ENCODE measurements at regions not wholly inside any gene's neighbourhood (a gene's known extent, or its start where the extent isn't known, plus 50 kb on each side); places are given as distances from the start of the nearest gene placed in this dataset.
"Not testable (repeated sequence)": the region's sequence is repeated elsewhere in the genome, so short reads cannot be mapped to it uniquely, and the experiment has no call there.

DNA sequence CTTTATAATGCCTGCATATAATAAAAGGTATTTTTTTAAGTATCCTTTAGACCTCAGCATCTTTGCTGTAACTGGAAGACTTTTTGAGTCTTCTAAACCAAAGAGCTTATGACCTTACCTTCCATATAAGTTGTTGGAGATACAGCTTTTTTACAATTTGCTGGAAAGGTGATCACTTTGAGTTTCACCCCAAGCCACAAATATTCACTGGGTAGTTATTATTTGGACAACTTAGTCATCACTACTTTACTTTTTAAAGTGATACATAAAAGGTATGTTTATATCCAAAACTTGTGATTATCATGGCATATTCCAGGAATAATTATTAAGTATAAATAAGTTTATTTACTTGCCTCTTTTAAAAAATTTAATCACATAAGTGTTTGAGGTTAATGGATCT is 246.7 kb upstream of the NRIP1 start:
- no peak for DNase-seq (ENCODE audit: low spot score)

DNA sequence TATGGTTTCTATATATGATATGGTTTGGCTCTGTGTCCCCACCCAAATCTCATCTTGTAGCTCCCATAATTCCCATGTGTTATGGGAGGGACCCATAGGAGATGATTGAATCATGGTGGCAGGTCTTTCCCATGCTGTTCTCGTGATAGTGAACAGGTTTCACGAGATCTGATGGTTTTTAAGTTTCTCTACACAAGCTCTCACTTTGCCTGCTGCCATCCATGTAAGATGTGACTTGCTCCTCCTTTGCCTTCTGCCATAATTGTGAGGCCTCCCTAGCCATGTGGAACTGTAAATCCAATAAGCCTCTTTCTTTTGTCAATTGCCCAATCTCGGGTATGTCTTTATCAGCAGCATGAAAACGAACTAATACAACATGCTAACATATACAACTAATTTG is 252.2 kb upstream of the NRIP1 start:
- not testable (repeated sequence) for DNase-seq (ENCODE audit: low spot score)

DNA sequence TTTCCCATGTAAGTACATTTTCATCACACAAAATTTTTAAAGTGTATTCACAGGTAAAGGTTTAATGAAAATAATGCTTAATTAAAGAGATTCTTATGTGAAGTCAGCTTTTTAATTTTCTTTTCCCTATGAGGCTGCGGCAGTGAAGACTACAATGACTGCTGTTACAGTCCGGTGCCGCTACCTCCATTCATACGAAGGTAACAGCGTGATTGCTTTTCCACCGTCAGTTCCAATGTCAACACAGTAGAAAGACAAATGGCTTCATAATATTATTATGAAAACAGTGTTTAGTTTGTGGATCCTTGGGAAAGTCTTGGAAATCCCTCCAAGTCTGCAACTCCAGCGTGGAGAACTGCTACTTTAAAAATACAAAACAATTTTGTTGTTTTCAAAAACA is 254.9 kb upstream of the NRIP1 start:
- no peak for DNase-seq (ENCODE audit: low spot score)

DNA sequence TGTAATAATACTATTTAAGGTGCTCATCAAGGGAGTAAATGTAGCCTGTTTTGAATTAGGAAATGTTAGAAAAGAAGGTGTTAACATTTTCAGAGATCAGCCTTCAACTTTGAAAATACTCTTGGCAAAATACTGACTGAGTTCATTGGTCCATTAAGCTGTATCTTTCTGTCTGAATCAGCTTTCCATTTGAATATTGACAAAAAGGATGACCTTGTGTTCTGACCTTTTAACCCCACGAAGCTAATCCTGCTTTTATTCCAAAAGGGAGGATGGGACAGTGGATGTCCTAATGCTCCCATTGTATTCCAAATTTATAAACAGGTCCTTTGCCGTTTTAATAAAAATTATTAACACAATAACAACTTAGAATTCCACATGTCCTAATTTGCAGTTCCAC is 259.7 kb upstream of the NRIP1 start:
- no peak for DNase-seq (ENCODE audit: low spot score)

DNA sequence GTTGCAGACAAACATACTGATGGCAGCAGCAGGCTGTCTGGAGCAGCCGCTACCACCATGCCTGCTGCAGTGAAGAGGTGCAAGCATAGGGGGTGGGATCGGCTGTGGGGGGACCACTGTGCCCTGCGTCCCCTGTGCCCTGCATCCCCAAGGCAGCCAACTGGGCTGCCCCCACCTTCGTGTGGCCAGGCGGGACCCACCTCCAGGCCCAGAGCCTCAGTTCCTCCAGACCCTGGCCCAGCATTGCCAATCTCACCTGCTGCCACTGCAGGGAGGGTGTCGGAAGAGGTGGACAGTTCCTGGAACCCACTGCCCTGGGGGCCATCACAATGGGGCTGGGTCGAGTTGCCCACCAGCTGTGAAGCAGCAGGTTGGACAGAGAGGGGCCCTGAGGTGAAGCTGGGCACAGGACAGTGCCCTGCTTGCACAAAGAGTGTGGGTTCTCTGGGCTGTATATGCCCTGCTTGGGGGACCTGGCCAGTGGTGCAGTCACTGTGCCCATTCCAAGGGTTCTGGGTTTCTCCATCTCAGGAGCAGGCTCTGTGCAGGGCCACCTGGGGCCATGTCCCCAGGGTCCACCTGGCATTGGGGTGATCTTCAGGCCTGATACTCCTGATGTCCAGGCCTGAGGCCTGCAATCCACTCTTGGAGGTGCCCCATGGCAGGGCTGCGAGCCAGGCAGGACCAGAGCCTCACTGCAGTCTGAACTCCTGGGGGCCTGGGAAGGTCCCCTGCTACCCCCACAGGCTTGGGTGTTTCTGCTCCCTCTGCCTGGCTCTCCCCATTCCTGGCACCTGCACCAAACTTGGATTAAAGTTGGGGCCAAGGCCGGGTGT is 261.4 kb upstream of the NRIP1 start:
- DNase-seq (ENCODE audit: low spot score) = no peak

DNA sequence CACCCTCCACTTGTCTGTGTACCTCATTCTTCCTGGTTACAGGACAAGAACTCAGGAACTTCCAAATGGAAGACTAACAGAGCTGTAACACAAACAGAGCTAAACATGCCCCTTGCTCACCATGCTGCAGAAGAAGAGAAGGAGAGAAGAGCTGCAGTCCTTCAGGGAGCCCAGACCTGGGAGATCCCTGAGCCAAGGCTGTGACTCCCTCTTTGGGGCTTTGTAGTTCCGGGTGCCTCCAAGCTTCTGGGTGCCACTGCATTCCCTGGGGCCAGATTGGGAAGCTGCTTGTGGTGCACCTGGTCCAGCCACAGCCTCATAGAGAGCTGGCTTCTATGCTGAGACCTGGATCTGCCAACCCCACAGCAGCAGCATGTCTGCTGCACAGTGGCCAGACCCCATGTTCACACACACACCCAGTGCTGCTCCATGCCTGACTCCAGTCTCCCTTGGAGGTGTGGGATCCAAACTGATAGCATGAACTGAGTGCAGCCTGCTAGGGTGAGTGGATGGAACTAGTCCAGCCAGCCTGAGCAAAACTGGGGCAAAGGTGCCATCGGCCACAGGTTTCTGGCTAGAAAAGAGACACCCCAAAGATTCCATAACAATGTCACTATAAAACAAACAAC is 263.0 kb upstream of the NRIP1 start:
- no peak for DNase-seq (ENCODE audit: low spot score)

DNA sequence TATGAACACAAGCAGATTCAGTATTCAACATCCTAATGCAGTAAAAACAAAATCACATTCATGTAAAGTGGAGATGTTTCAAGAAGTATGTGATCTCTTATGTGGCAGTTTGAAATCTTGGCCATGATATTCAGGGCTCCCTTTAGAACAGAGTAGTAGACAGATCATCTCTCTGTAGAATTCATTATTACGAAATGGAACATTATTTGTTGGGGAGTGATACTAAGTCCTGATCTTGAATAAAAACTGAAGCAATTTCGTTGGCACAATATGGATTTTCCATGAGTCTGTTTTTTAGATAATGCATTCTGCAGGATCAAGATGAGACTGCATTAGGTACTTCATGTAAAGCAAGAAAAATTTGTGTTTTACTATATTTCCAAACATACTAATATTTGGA is 264.4 kb upstream of the NRIP1 start:
- no peak for DNase-seq (ENCODE audit: low spot score)

DNA sequence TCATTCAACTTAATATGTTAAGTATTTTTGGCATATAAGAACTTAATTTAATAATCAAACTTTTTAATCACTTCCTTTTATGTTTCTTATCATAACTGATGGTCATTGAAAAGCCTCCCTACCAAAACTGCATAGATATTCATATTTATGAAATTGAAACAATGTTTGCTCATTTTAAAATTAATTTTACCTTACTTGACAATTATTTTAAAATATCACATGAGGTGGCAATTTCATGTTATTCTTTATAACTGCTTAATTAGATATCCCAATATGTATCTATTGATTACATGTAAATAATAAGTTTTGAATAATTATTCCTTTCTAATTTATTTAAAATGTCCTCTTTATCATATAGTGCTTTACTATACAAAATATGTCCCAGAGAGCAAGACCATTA is 266.1 kb upstream of the NRIP1 start:
- no peak for DNase-seq (ENCODE audit: low spot score)

DNA sequence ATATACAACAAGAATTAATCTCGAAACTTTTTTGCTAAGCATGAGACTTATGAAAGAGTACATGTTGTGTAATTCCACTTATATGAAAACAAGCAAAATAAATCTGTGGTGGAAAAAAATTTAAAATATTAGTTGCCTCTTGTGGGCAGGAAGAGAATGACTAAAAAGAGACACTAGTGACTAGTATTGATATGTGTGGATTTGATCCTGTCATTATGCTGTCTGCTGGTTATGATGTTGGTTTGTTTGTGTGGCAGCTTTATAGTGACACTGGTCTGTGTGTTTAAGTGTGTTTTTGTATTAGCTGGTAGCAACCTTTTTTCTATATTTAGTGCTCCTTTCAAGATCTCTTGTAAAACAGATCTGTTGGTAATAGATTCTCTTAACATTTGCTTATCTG is 267.8 kb upstream of the NRIP1 start:
- DNase-seq (ENCODE audit: low spot score) = no peak

DNA sequence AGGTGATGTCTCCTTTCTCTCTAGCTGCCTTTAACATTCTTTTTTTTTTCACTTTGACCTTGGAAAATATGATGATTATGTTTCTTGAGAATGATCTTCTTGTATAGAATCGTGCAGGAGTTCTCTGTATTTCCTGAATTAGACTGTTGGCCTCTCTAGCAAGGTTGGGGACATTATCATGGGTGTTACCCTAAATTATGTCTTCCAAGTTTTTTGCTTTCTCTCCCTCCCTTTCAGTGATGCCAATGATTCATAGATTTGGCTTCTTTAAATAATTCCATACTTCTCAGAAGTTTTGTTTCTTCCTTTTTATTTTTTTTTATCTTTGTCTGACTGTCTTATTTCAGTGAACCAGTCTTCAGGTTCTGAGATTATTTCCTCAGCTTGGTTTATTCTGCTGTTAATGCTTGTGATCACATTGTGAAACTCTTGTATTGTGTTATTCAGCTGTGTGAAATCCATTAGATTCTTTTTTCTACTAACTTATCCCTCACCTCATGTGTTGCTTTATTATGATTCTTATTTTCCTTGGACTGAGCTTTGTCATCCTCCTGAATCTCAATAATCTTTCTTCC is 268.4 kb upstream of the NRIP1 start:
- no peak for DNase-seq (ENCODE audit: low spot score)

DNA sequence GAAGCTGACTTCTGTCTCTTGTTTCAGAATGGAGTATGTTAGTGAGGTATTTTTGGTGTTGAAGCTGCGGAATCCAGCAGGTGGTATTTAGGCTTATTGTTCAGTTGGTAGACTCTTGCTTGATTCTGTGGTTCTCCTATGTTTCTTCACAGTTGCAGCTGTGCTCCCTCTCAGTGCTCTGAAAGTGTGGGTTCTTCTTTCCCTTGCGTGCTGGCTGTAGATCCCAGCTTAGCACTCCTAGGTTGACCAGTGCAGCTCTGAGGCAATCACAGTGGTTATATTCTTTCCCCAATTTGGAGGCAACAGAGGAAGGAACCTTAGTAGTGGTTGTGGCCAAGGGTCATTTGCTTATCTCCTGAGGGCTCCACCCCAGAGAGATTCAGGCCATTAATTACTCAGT is 269.2 kb upstream of the NRIP1 start:
- no peak for DNase-seq (ENCODE audit: low spot score)

DNA sequence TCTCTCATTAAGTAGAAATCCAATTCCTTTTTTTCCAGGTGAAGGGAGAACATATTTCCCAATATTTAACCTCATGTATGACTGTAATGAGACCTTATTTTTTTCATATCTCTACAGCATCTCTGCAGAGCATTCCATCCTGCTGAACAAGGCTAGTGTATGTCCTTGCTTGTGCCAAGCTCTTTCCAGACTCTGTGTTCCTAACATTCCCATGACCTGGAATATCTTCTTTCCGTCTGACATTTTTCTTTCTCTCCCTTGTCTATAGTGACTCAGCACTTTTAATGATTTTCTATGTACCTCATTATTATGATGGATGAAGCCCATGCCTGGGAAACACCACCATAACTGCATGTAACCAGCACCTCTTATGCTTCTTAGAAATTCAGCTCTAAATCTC is 278.3 kb upstream of the NRIP1 start:
- DNase-seq (ENCODE audit: low spot score) = no peak

DNA sequence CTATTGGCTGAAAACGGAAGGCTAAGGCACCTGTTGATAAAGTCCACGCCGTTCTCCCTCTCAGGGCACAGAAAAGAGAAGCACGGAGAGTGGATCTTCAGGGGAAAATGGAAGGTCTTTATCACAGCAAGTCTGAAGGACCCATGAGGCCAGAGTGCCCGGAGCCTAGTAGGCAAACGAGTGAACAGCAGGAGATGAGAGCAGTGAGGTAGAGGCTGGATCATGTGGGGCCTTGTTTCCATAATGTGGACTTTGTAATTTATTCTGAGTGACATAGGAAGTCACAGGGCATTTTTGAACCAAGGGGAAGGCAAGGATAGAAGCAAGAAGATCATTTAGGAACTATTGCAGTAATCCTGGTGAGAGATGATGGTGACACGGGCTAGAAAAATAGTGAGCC is 287.2 kb upstream of the NRIP1 start:
- no peak for DNase-seq (ENCODE audit: low spot score)

DNA sequence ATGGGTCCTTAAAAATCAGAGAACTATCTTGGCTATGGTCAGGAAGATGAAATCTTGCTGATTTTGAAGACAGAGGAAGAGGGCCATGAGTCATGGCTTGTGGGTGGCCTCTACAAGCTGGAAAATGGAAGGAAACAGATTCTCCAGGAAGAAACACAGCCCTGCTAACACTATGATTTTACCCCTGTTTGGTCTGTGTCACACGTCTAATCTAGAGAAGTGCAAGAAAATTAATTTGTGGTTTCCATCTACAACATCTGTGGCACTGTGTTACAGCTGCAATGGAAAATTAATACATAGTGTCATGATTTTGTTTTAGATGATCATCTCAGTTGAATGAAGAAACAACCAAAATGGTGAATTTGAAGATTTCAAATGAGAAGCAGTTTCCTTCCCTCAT is 288.7 kb upstream of the NRIP1 start:
- DNase-seq (ENCODE audit: low spot score) = no peak

DNA sequence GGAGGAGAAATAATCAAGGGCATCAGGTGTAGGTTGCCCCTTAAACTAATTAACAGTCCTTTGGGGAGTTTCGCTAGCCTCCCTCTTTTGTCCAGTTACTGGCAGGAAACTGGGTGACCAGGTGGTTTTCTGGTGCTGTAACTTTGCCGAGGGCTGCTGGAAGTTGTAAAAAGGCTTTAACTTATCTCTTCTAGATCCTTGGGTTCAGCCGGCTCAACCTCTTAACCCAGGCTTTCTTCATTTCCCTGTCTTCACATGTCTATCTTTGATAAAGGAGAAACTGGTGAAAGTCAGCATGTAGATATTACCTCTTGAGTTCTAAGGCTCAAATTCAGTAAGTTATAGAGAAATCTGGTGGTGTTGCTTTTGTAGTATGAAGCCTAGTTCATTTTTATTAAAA is 289.7 kb upstream of the NRIP1 start:
- no peak for DNase-seq (ENCODE audit: low spot score)

DNA sequence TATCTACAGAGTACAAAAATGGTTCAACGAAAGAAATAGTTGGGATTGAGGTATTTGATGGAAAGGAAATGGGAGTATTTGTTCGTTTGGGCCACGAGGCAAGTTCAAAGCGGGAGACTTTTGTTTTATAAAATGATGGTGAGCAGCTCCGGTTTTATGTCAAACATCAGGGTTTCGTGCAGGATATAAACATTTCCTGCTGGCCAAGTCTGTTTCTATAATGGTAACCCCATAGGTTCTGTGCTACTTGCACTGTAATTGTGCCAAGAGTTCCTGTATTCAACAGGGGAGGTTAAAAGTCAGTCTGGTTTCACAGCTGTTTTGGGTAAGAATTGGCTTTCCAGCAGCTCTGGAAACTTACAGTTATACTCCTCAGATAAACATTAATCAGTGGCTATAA is 290.3 kb upstream of the NRIP1 start:
- no peak for DNase-seq (ENCODE audit: low spot score)

DNA sequence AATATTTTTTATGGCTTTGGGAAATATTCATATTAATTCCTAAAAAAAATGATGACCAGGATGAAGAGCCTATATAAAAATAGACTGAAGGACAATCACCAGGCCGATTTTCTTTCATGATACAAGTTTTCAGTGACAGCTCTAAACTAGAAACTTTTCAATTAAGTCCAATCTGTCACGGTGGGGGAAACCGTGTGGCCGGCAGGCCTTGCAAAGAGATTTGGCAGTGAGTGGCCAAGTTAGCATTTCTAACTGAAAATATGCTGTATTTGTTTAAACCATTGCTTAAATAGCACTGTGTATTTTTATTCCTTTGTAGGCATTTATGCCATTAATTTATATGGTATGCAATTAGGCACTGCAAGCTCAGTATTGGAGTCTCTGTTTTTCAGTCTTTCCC is 294.5 kb upstream of the NRIP1 start:
- DNase-seq (ENCODE audit: low spot score) = no peak

DNA sequence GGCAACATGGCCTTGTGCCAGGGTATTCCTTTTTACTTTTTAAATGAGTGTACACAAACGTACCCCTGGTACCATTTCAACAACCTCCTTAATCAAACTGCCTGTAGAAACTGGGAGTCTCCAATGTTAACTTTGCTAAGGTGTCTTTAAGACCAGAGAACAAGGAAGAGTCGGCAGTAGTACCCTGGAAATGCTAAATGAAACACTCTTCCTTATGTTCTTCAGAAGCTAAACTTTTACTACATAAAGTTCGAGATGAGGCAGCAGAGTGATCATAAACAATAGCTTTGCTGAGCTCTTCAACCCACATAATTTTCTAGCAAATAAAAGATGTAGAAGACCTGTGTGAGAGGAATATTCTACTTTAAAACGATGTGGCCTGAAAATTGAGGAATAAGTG is 297.7 kb upstream of the NRIP1 start:
- no peak for DNase-seq (ENCODE audit: low spot score)

DNA sequence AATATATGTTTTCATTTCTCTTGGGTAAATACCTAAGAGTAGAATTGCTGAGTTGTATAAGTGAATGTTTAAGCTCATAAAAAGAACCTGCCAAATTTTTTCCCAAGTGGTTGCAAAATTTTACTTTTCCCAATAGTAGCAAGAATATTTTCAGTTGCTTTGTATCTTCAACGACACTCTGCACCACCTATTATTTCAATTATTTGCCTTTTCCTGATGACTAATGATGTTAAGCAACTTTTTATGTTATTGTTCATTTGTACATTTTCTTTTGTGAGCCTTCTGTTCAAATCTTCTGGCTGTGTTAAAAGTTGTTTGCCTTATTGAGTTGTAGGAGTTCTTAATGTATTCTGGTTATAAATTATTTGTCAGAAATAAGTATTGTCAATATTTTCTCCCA is 299.1 kb upstream of the NRIP1 start:
- DNase-seq (ENCODE audit: low spot score) = no peak

DNA sequence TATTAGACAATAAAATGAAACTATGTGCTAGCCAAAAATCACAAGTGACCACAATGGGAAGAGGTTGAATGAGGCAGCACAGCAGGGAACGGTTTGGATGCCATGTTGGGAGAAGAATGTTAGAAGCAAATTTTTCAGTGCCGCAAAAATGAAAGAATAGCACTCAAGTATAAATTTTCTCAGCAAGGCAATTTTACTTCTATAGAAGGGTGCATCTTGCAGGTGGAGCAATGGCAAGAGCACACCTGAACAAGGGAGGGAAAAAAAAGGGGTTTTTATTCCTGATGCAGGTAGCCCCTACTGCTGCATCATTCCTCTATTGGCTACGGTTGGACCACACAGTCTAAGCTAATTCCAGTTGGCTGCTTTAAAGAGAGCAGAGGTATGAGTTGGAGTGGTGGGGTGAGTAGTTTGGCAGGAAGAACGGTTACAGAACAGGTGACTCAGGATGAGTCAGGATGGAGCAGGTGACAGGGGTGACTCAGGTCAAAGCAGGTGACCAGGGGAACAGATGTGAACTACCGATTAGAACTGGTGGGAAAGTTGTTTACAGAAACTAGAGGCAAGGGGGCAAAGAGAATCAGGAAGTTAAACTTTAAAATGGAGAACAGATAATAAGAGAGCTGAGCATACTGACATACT is 301.1 kb upstream of the NRIP1 start:
- DNase-seq (ENCODE audit: low spot score) = no peak

DNA sequence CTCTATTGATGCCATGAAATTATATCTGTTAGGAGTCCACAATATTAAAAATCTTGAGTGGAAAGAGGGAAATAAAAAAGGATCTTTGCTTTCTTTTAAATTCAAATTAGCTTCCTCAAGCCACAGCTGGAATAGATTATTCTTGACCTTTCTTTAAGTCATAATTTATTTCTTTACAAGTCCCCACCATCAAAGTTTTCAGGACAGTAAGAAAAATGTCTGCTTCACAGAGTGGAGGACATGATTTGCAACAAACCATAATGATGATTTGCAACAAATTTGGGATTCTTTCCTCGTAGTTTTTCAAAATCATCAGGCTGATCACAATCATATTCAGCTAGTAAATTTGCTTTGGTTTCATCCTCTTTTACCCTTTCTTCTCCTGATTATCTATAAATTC is 301.8 kb upstream of the NRIP1 start:
- DNase-seq (ENCODE audit: low spot score) = no peak

DNA sequence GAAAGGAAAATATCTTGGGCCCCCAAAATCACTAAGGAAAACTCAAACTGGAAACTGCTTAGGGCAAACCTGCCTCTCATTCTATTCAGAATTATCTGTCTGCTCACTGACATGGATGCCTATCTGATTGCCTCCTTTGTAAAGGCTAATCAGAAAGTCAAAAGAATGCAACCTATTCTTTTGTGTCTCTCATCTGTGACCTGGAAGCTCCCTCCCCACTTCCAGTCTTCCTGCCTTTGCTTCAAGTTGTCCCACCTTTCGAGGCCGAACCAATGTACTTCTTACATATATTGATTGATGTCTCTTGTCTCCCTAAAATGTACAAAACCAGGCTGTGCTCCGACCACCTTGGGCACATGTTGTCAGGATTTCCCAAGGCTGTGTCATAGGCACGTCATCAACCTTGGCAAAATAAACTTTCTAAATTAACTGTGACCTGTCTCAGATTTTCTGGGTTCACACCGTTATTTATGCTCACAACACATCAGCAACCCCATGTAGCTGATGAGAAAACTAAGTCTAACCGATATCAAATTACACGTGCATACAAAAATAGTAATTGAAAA is 302.3 kb upstream of the NRIP1 start:
- no peak for DNase-seq (ENCODE audit: low spot score)

DNA sequence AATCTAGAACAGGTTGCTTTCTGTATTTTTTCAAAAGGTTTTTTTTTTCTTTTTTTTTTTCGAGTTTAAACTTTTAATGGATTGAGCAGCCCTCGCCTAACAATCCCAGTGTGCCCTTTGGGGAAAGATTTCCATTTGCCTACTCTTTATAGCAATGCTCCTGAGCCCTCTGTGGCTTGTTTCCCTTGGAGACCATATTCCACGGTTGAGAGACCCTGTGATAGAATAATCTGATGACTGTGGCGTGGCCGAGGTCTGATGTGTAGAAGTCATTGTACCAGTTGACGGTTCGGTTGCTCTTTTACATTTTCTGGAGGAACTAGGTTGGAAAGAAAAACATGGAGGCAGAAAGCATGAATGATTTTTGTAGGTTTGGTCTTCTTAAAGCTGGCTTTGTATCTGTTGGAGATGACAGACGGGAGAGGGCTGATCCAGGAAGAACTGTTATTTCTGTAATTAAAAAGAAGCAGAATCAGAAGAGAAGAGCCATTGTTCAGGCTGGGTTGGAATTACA is 305.7 kb upstream of the NRIP1 start:
- no peak for DNase-seq (ENCODE audit: low spot score)

Data from NAMALWA (cell line).